ENCODE measurements at regions not wholly inside any gene's neighbourhood (a gene's known extent, or its start where the extent isn't known, plus 50 kb on each side); places are given as distances from the start of the nearest gene placed in this dataset.
"Not testable (repeated sequence)": the region's sequence is repeated elsewhere in the genome, so short reads cannot be mapped to it uniquely, and the experiment has no call there.

DNA sequence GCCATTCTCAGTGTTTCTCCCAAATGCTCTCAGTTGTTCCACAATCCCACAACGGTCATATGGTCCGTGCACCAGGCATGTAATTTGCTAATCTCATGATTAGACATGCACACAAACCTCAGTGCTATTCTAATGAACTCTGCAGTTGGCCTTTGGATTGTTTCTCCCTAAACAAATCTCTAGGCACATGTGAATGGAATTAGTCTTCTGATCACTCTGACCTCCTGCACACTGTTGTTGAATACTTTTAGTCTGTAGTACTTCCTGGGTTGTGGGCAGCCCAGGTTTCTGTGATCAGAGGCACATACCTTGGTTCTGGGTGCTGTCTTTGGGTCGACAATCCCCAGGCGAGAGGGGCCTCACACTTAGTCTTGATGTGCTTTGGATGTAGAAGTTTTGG, 498.7 kb upstream of the SPRED2 start:
- Histone ChIP-seq H3K27me3 (replicated peaks; ENCODE audit: insufficient read depth, low read depth, low read length, poor library complexity) (no peaks in the 10 kb centered on the region), H3K27ac (ENCODE audit: low read depth, low read length, poor library complexity, severe bottlenecking) (no peak overlapping the region), H3K36me3 (ENCODE audit: insufficient read depth, low read length, poor library complexity, severe bottlenecking) (no peaks in the 10 kb centered on the region), H3K4me1 (ENCODE audit: insufficient read depth, low read length, poor library complexity, severe bottlenecking) (no peaks in the 10 kb centered on the region), H3K4me3 (ENCODE audit: low read depth, low read length, poor library complexity, severe bottlenecking) (no peak overlapping the region), H3K9me3 (ENCODE audit: low read depth, low read length, poor library complexity, severe bottlenecking) (no peaks in the 10 kb centered on the region)
- intact Hi-C loops (cut with micrococcal nuclease; ENCODE audit: unreplicated experiment): no loop called here
- POLR2A ChIA-PET (ENCODE audit: low non-redundant PET): no interaction called here
- BruUV-seq (replicated peaks): no TSS peak
- no peak for DNase-seq (ENCODE audit: low spot score)
- TF ChIP-seq EZH2 (IDR thresholded peaks at IDR 0.05; ENCODE audit: borderline replicate concordance, low read depth, low read length, poor library complexity, severe bottlenecking): no peak
- TF ChIP-seq, protein P1, sequence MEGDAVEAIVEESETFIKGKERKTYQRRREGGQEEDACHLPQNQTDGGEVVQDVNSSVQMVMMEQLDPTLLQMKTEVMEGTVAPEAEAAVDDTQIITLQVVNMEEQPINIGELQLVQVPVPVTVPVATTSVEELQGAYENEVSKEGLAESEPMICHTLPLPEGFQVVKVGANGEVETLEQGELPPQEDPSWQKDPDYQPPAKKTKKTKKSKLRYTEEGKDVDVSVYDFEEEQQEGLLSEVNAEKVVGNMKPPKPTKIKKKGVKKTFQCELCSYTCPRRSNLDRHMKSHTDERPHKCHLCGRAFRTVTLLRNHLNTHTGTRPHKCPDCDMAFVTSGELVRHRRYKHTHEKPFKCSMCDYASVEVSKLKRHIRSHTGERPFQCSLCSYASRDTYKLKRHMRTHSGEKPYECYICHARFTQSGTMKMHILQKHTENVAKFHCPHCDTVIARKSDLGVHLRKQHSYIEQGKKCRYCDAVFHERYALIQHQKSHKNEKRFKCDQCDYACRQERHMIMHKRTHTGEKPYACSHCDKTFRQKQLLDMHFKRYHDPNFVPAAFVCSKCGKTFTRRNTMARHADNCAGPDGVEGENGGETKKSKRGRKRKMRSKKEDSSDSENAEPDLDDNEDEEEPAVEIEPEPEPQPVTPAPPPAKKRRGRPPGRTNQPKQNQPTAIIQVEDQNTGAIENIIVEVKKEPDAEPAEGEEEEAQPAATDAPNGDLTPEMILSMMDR (conservative IDR thresholded peaks at IDR 0.05; ENCODE audit: low read depth, low read length): no peak
- CTCF ChIA-PET: no interaction called here

DNA sequence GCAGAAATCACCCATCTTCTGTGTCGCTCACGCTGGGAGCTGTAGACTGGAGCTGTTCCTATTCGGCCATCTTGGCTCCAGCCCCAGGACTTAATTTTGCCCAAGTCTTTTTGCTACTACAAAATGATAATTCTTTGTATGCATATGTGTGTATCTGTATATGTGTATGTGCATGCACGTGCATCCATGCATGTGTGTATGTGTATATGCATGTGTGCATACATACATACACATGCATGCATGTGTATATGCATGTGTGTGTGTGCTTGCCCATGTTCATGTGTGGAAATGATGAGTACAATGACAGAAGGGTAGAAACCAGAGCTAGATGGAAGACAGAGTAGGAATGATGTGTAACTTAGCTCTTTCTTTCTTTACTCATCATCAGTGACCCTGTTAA, 497.9 kb upstream of the SPRED2 start:
- no peaks in the 10 kb centered on the region for H3K4me1 ChIP-seq (ENCODE audit: insufficient read depth, low read length, poor library complexity, severe bottlenecking)
- ChIA-PET CTCF (no interaction called here), POLR2A (ENCODE audit: low non-redundant PET) (no interaction called here)
- H3K4me3 ChIP-seq (ENCODE audit: low read depth, low read length, poor library complexity, severe bottlenecking): no peak overlapping the region
- DNase-seq (ENCODE audit: low spot score): no peak
- intact Hi-C loops (cut with micrococcal nuclease; ENCODE audit: unreplicated experiment): no loop called here
- no peaks in the 10 kb centered on the region for H3K36me3 ChIP-seq (ENCODE audit: insufficient read depth, low read length, poor library complexity, severe bottlenecking)
- no peaks in the 10 kb centered on the region for H3K9me3 ChIP-seq (ENCODE audit: low read depth, low read length, poor library complexity, severe bottlenecking)
- H3K27me3 ChIP-seq (replicated peaks; ENCODE audit: insufficient read depth, low read depth, low read length, poor library complexity): no peaks in the 10 kb centered on the region
- no TSS peak for BruUV-seq (replicated peaks)
- TF ChIP-seq, protein P1 (conservative IDR thresholded peaks at IDR 0.05; ENCODE audit: low read depth, low read length): no peak
- no peak for TF ChIP-seq EZH2 (IDR thresholded peaks at IDR 0.05; ENCODE audit: borderline replicate concordance, low read depth, low read length, poor library complexity, severe bottlenecking)
- H3K27ac ChIP-seq (ENCODE audit: low read depth, low read length, poor library complexity, severe bottlenecking): no peak overlapping the region

DNA sequence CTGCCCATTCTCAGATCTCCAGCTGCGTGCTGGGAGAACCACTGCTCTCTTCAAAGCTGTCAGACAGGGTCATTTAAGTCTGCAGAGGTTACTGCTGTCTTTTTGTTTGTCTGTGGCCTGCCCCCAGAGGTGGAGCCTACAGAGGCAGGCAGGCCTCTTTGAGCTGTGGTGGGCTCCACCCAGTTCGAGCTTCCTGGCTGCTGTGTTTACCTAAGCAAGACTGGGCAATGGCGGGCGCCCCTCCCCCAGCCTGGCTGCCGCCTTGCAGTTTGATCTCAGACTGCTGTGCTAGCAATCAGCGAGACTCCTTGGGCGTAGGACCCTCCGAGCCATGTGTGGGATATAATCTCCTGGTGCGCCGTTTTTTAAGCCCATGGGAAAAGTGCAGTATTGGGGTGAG, 497.3 kb upstream of the SPRED2 start:
- H3K27ac ChIP-seq (ENCODE audit: low read depth, low read length, poor library complexity, severe bottlenecking); H3K9me3 ChIP-seq (ENCODE audit: low read depth, low read length, poor library complexity, severe bottlenecking); H3K36me3 ChIP-seq (ENCODE audit: insufficient read depth, low read length, poor library complexity, severe bottlenecking); BruUV-seq (replicated peaks); intact Hi-C loops (cut with micrococcal nuclease; ENCODE audit: unreplicated experiment); DNase-seq (ENCODE audit: low spot score); CTCF ChIA-PET; POLR2A ChIA-PET (ENCODE audit: low non-redundant PET); H3K4me1 ChIP-seq (ENCODE audit: insufficient read depth, low read length, poor library complexity, severe bottlenecking); H3K4me3 ChIP-seq (ENCODE audit: low read depth, low read length, poor library complexity, severe bottlenecking); H3K27me3 ChIP-seq (replicated peaks; ENCODE audit: insufficient read depth, low read depth, low read length, poor library complexity): not testable (repeated sequence)

DNA sequence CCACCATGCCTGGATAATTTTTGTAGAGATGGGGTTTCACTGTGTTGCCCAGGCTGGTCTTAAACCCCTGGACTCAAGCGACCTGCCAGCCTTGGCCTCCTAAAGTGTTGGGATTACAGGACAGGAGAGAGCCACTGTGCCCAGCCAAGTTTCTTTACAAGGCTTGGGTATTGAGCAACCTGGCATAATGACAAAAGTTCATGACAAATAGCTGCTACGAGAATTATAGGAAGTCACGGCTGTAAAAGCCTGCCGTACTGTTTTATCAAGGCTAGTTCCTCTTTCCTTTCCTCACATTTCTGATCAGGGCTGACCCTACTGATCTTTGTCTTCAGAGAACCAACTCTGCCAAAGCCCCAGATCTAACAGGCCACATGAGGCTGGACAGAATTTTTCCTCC, 490.4 kb upstream of the SPRED2 start:
- Histone ChIP-seq H3K36me3 (ENCODE audit: insufficient read depth, low read length, poor library complexity, severe bottlenecking) (no peaks in the 10 kb centered on the region), H3K9me3 (ENCODE audit: low read depth, low read length, poor library complexity, severe bottlenecking) (no peaks in the 10 kb centered on the region), H3K27me3 (replicated peaks; ENCODE audit: insufficient read depth, low read depth, low read length, poor library complexity) (no peaks in the 10 kb centered on the region), H3K4me3 (ENCODE audit: low read depth, low read length, poor library complexity, severe bottlenecking) (no peak overlapping the region), H3K4me1 (ENCODE audit: insufficient read depth, low read length, poor library complexity, severe bottlenecking) (peaks cover 7% of the 10 kb centered on the region), H3K27ac (ENCODE audit: low read depth, low read length, poor library complexity, severe bottlenecking) (no peak overlapping the region)
- intact Hi-C loops (cut with micrococcal nuclease; ENCODE audit: unreplicated experiment): no loop called here
- ChIA-PET POLR2A (ENCODE audit: low non-redundant PET) (interaction anchor here (0.7 kb wide), 1 partner anchor 453 kb away, joined by 5 read pairs; no protein-coding TSS in a partner anchor), CTCF (no interaction called here)
- DNase-seq (ENCODE audit: low spot score): peak; percentile 72
- TF ChIP-seq EZH2 (IDR thresholded peaks at IDR 0.05; ENCODE audit: borderline replicate concordance, low read depth, low read length, poor library complexity, severe bottlenecking): no peak
- TF ChIP-seq, protein P1 (conservative IDR thresholded peaks at IDR 0.05; ENCODE audit: low read depth, low read length): no peak
- BruUV-seq (replicated peaks): no TSS peak
